HG02678 (cell line): ENCODE measurements at regions not wholly inside any gene's neighbourhood (a gene's known extent, or its start where the extent isn't known, plus 50 kb on each side); places are given as distances from the start of the nearest gene placed in this dataset.
"Not testable (repeated sequence)": the region's sequence is repeated elsewhere in the genome, so short reads cannot be mapped to it uniquely, and the experiment has no call there.

Experiments
- ATAC-seq: cut with Tn5 transposase; IDR thresholded peaks from one replicate; pipeline ENCODE4 v1.9.1; 2021; ENCODE audit warnings: mild to moderate bottlenecking, moderate library complexity; ENCODE audit not compliant: unreplicated experiment

GRCh38 chr12:28770322-28770721 is 378.8 kb upstream of the FAR2 start:
- ATAC-seq, result no peak

- ATAC-seq, result no peak
These were observed 377.1 kb upstream of the FAR2 start for GRCh38 chr12:28771968-28772367.

GRCh38 chr12:28775556-28775955 is 373.5 kb upstream of the FAR2 start:
- ATAC-seq, result no peak

GRCh38 chr12:28776220-28776619 is 372.9 kb upstream of the FAR2 start:
- ATAC-seq, result no peak

- ATAC-seq, result no peak
These were observed 372.1 kb upstream of the FAR2 start for GRCh38 chr12:28776913-28777422.

- ATAC-seq, result peak; percentile 53
These were observed 371.3 kb upstream of the FAR2 start for GRCh38 chr12:28777603-28778365.

GRCh38 chr12:28780096-28780495 is 369.0 kb upstream of the FAR2 start:
- no peak for ATAC-seq

GRCh38 chr12:28780960-28781359 is 368.1 kb upstream of the FAR2 start:
- ATAC-seq, result no peak

- ATAC-seq, result no peak
These were observed 367.1 kb upstream of the FAR2 start for GRCh38 chr12:28781671-28782652.

GRCh38 chr12:28782812-28783211 is 366.3 kb upstream of the FAR2 start:
- no peak for ATAC-seq

GRCh38 chr12:28787151-28787550 is 361.9 kb upstream of the FAR2 start:
- ATAC-seq, result no peak

GRCh38 chr12:28788256-28788655 is 360.8 kb upstream of the FAR2 start:
- ATAC-seq, result not testable (repeated sequence)

GRCh38 chr12:28793581-28794151 is 355.4 kb upstream of the FAR2 start:
- no peak for ATAC-seq

GRCh38 chr12:28794211-28794610 is 354.9 kb upstream of the FAR2 start:
- no peak for ATAC-seq

- no peak for ATAC-seq
These were observed 354.3 kb upstream of the FAR2 start for GRCh38 chr12:28794786-28795185.

- no peak for ATAC-seq
These were observed 353.8 kb upstream of the FAR2 start for GRCh38 chr12:28795311-28795710.

GRCh38 chr12:28799348-28799747 is 349.7 kb upstream of the FAR2 start:
- ATAC-seq, result no peak

GRCh38 chr12:28800129-28800528 is 348.9 kb upstream of the FAR2 start:
- ATAC-seq, result peak; percentile 77

- no peak for ATAC-seq
These were observed 346.2 kb upstream of the FAR2 start for GRCh38 chr12:28802706-28803438.

- no peak for ATAC-seq
These were observed 341.5 kb upstream of the FAR2 start for GRCh38 chr12:28807535-28807934.

GRCh38 chr12:28811457-28811856 is 337.6 kb upstream of the FAR2 start:
- ATAC-seq, result no peak
